NCI-H128 (cell line): ENCODE measurements at regions not wholly inside any gene's neighbourhood (a gene's known extent, or its start where the extent isn't known, plus 50 kb on each side); places are given as distances from the start of the nearest gene placed in this dataset.

Experiments used
- DNase-seq: peaks from one replicate; lab custom pipeline; 2025; ENCODE audit not compliant: unreplicated experiment; lab: John Stamatoyannopoulos, UW

DNA sequence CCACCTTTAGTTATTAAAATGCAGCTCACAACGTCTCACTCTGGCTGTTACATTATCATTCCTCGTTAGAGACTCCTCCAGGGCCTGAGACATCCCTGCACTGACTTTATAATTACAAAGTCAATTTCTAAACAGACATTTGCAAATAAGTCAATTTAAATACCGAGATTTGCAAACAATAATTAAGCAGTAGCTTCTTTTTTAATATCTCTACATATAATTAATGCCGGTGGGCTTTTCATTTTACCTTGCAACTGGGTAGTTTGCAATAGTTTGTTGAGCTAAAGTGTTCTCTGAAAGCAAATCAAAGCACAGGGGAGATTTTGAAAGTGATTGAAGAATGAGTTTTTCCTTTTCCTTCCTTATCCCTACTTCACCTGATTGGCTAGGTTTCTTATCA is 154.4 kb downstream of the TLR4 start:
- DNase-seq, result no peak

DNA sequence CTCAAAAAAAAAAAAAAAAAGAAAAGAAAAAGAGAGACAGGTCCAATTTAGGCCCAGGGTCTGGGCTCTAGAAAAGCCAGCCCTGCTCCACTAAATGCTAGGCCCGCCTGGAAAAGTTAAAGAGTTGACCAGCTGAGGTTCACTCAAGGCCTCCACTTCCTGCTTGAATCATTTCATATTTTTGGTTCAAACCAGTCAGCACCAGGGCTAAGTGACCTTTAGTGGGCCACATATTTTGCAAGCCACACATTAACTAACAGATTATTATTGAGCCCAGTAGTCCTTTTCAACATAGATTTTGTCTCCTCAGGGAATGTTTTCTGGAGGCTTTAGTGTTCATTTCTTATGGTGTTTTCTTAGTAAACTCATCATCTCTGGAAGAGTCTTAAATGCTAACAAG is 156.6 kb downstream of the TLR4 start:
- no peak for DNase-seq

DNA sequence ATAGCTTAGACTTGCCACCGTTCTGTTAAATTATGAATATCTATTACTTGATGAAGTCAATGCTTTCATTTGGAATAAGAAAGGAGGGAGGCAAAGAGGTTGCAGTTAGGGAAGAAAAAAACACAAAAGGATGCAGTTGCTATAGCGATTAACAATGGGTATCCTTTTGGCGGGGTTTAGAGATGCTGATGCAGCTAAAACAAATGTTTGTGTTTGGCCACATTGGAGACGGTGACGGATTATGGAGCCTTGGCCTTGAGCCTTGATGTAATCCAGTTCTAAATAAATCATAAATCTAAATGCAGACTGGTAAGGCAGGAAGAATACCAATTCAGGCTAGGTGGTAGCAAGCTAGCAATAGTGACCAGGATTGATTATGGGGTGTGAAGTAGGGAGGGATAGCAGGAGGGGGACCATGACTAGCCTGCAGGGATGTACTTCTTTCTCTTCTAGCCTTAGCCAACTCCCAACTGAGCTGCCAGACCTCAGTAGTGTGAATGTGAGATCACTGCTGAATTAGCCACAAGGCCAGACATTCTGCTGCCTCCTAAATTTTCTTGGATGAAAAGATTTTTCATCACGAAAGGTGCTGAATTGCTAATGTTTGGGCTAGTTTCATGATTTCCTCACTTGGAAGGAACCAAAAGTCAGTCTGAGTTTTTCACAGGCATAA is 160.3 kb downstream of the TLR4 start:
- DNase-seq, result no peak

DNA sequence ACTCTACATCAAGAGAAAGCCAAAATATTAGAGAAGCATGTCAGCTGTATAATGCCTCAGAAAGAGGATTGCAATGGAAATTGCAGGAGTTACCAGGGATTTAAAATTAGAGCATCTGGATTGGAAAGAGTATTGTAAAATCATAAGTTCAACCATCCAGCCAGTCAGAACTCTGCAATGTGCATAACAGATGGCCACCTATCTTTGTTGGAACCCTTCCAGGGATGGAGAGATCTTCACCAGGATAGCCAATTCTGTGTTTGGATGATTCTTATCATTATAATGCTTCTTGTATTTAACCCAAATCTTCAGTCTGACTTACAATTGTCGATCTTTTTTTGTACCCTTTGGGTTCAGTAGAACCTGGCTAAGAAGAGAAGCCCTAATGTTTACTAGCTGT is 164.4 kb downstream of the TLR4 start:
- no peak for DNase-seq

DNA sequence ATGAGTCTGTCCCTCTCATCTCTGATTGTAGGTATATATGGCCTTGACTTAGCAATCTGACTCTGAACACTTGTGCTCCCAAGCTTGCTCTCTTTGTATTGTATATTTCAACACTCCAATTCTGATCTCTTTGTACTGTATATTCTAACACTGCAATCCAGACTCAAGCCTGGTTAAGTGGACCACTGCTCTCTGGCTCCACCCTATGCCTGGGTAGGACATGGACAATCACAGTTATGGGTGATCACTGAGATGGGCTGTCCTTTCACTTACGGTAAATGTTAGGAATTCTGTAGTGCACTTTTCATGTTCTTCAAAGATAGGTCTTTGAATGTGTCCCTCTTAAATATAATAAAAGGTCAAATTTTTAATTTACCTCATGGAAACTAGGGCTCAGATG is 165.1 kb downstream of the TLR4 start:
- DNase-seq, result no peak

DNA sequence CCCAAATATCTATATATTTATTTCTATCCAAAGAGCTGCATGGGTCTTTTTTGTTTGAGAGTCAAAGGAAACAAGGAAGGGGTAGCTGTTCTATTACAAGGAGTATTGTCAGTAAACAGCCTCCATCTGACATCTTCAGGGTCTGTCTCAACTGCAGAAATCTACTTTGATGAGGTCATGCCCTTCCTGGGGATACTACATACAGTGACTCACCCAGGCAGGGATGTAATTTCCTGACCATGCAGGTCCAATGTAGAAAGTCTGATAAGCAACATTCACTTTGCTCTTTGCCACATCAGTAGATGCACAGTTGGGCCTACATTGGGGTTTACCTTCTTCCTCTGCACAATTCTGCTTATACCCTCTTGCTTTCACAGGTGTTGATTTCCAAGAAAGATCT is 165.5 kb downstream of the TLR4 start:
- no peak for DNase-seq

DNA sequence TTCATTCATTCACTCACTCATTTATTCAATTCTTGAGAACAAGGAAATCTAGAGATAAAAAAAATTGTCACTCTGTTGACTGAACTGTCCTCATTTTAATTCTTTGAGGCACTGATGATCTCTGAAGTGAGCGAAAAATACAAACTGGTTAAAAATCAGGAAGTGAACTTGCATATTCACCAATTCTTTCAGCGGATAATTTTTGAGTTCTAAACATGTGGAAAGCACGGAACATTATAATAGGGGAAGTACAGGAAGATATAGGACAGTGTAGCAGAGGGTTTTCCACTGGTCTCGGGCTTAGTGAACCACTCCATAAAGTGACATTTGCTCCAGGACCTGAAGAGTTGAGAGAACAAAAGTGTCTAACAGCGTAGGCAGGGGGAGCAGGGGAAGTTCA is 169.5 kb downstream of the TLR4 start:
- DNase-seq, result no peak

DNA sequence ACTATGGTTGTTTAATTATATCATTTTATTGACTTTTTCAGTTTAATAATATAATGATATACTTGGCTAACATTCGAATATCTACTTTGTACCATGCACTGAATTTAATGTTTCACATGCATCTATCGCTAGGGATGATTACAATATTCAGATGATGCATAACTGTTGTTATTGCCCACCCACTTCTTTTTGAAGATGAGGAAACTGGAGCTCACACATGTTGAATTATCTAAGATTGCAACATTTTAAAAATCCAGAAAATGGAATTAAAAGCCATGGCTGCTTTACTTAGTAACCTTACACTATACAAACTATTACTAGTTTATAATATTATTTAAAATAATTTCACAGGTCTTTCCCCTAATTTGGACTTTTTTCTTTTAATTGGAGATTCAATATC is 171.7 kb downstream of the TLR4 start:
- no peak for DNase-seq

DNA sequence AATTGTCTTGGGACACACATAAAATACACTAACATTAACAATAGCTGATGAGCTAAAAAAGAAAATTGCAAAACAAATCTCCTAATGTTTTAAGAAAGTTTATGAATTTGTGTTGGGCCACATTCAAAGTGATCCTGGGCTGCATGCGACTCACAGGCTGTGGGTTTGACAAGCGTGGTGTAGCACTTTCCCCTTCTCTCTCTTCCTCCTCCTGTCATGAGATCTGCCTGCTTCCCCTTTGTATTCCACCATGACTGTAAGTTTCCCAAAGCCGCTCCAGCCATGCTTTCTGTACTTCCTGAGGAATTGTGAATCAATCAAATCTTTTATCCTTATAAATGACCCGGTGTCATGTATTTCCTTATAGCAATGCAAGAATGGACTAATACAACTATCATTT is 178.0 kb downstream of the TLR4 start:
- DNase-seq, result no peak

DNA sequence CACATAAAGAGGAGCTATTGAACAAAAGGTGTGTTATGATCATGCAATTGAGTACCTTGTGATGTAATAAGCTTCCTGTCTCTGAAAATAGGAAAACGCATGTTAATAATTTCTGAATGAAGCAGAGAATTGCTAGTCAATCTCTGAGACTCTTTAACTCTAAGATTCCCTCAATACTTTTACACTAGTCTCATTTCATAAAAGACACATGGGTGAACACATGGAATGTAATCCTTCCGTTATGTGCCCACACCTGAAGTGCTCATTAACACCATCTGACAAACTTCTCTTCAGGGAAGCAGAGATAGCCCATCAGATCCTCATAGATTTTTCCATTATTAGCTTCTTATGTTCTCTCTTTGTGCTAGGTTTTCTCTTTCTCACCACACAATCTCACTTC is 182.4 kb downstream of the TLR4 start:
- no peak for DNase-seq

DNA sequence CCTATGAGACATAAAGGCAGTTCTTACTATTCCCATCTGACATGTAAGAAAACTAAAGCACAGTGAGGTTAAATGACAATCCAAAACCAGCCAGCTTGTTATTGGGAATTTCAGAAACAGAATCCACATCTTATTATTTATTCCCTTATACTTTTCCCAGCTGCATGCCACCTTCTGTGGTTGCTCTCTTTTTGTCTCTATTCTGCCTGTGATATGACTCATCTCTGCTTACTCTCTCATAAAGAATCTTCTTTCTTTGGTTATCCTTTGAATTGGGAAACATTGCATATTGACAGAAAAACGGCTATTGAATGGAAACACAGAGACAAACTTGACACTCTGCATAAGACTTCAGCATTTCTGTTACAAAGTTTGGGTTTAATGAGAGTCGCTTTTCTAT is 183.2 kb downstream of the TLR4 start:
- no peak for DNase-seq

DNA sequence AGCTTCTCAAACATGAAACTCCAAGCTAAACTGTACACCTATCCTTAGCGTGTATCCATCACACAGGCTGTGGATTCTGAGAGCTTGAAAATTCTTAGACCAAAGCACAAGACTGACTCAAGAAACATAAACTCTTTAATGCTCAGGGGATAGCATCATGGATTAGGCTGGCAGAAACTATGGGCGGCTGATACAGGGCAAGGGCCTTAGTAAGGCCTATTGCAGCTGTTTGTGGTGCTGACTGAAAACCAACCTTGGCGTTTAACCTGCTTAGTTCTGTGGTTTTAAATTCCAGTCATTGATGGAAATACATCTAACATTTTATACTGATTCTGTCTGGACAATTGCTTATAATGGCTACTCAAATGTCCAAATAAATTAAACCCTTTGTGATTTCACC is 183.7 kb downstream of the TLR4 start:
- no peak for DNase-seq

DNA sequence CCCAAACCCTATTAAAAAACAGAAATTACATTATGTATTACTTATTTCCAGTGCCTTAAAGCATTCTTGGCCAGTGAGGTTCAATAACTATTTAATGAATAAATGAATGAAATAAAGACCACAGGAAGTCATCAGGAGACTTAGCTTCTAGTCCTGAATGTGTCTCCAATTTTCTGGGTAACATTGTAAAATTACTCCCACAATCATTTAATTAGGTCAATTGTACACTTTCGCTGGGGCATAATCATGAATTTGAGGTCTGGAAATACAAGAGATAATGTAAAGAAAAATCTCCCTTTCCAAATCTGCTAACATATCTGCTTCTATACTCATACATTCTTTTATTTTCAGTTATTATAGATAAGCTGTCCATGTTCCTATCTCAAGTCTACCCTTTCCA is 199.2 kb downstream of the TLR4 start:
- no peak for DNase-seq

DNA sequence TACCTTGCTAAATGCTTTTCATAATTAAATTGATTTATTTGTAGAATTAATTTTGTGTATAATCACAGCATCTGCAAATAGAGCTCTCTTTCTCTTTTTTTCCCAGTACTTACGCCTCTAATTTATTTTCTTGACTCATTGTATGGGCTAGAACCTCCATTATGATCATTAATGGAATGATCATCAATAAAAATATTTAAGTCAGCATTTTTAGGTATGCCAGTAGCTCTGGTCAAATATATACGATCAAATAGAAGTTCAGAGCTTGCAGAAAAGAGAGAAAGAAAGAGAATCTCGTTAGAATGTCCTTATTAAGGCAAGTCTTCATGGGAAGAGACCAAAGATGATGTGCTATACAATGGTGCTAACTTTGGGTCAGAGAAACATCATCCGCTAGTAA is 202.6 kb downstream of the TLR4 start:
- DNase-seq, result no peak

DNA sequence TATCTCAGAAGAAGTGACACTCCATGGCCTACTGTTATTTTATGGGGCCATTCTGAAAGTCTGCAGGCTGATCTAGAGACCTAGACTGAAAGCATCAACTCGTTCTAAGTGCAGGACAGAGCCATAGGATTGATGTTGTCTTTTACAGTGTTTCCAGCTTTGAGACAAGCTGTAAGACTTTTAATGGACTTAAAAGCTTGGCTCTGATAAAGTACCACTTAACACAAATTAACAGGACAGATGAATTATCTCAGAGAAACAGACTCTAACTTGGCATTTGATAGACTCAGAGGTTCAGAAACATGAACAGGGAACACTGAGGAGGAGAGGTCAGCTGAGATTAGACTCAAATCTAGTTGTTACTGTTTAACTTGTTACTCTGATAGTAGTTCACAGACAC is 203.2 kb downstream of the TLR4 start:
- DNase-seq, result no peak

DNA sequence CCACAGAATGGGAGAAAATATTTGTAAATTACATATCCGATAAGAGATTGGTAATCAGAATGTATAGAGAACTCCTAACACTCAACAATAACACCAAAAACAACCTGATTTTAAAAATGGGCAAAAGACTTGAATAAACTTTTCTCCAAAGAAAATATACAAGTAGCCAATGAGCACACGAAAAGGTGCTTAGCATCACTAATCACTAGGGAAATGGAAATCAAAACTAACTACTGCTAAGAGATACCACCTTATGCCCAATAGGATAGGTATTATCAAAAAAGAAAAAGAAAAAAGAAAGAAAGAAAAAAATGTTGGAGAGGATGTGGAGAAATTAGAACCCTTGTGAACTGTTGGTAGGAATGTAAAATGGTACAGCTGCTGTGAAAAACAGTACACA is 212.1 kb downstream of the TLR4 start:
- DNase-seq, result no peak

DNA sequence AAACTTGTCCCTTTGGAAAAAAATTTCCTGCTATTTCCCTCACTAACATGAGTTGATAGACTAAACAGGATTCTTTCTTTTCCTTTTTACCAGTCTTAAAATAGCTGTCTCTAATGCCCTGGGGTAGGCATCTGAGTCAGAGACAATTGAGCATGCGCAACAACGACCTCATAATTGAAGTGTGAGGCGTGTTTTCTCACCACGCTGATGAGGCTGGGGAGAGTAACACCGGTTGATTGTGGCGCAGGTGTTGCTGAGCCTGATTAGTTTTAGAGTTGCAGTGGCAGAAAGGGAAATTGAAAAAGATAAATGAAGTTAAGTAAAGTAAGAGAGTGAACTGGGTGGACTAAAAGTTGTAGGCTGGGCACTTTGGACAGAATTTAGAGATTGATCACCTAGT is 213.7 kb downstream of the TLR4 start:
- no peak for DNase-seq

DNA sequence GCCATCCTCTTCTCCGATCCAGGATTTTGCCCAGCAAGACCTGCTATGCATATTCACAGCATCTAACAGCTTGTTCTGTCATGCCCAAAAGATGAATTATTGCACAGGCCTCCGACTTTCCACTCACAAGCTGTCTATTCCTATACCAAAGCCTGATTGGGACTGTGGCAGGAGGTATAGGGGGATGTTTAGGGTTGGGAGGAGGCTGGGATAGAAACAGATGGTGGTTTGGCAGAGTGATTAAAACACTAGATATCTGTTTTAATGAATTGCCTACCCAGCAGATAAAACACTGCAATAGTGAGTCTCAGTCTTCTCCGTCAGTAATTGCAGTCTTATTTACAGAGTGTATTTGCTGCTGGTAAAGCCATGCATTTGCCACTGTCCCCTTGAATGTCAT is 215.3 kb downstream of the TLR4 start:
- DNase-seq, result no peak

DNA sequence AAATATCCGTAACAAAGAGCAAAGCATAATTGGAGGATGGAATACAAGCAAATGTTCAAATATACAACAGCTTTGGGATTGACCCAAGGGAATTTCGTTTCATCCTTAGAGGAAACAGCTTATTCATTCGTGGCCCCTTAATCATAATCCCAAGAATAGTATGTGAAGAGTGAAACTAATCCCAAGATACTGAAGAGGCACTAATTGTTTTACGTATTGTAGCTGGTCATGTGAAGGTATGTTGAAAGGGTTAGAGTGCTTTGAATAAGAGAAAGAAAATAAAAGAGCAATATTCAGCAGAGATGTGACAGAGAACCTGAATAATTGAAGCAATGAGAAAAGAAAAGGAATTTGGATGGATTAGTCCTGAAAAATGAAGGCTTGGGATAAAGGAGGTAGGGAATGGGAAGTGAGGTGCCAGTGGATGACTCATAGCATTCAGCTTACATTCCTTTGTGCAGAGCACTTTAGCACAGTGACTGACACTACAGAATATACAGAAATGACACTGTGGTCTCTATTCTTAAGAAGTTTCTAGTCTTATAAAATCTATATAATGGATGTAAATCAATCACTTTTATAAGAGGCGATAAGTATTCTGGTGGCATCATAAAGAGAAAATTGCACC is 221.9 kb downstream of the TLR4 start:
- DNase-seq, result no peak

DNA sequence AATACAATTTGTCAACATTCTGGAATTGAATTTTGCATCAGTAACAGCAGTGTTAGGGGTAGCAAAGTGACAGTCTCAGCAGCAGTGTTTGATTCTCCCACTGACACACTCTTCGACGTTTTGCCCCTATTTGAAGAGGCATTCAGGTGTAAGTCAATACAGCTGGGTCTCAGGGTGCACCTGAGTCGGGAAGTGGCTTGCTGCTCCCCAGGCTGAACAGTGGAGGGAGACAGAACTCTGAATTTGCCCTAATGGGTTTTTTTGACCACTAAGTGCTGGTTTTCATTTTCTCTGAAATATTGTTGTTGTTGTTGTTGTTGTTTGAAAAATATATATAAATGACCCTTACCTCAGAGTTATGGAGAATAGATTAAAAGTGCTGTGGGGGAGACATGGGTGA is 223.2 kb downstream of the TLR4 start:
- DNase-seq, result no peak

DNA sequence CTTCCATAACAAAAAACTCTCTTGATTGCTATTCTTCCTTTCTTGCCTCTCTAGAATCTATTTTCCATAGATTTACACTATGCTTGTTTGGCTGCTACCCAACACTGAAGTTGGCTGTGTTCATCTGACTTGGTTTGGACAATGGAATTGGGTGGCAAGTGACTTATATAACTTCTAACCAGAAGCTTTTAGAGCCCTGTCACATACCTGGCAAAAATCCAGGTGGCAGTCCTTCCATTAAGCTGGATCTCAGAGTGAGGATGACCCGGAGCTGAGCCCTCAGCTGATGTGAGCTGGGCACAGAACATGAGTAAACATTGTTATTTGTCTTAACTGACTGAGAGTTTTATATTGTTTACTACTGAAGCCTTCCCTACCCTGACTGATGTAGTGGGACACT is 225.7 kb downstream of the TLR4 start:
- DNase-seq, result peak; percentile 33

DNA sequence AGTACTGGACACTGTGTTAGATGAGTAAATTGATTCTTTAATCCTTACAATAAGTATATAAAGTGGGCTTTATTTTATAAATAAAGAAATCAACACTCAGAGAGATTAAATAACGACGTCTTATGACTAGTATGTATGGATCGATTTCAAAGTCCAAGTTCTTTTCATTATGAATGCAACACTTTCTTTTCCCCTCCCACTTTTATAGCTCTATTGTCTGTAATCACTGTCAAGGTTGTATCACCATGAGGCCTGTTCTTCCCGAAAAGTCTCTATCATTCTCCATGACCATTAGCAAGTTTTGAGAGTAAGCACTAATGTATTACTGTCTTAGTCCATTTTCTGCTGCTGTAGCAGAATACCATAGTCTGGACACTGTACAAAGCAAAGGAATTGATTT is 228.4 kb downstream of the TLR4 start:
- no peak for DNase-seq
